T47D (cell line): ENCODE measurements at regions not wholly inside any gene's neighbourhood (a gene's known extent, or its start where the extent isn't known, plus 50 kb on each side); places are given as distances from the start of the nearest gene placed in this dataset.

Experiments used
- DNase-seq, 2 experiments: peaks; one replicate each; pipeline versions ENCODE4 v3.0.0 to v3.0.0-alpha.2; 2011 to 2012; ENCODE audit warnings: low read depth in 1 of 2, low spot score in 1 of 2
- JUND ChIP-seq: IDR thresholded peaks from 2 replicates; pipeline ENCODE4 v1.6.1; 2012; ENCODE audit warnings: low read depth
- in situ Hi-C: cut with HindIII; loops from 2 replicates; pipeline ENCODE4 v1.10.0; 2016; ENCODE audit warnings: low sequenced_read_pairs, low pct_unique_long_range_greater_than_20kb

DNA sequence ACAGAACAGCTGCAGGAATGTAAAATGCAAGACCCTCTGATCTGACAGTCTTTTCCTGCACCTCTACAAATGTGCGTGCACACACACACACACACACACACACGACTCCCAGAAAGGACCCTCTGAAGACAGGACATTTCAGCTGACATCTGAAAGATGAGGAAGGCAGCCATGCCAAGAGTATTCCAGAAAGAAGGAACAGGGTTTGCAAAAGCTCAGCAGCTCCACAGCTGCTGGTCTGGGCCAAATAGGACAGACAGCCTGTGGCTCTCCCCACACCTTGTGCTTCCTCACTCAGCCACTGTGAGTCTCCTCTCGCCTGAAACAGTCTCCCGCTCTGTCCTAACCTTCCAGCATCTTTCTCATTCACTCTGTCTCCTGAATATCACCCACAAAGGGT lies 189.0 kb downstream of the PALM2AKAP2 start:
- DNase-seq = peak; percentile 30 to 68
- in situ Hi-C loops = no loop called here
- no peak for TF ChIP-seq JUND

DNA sequence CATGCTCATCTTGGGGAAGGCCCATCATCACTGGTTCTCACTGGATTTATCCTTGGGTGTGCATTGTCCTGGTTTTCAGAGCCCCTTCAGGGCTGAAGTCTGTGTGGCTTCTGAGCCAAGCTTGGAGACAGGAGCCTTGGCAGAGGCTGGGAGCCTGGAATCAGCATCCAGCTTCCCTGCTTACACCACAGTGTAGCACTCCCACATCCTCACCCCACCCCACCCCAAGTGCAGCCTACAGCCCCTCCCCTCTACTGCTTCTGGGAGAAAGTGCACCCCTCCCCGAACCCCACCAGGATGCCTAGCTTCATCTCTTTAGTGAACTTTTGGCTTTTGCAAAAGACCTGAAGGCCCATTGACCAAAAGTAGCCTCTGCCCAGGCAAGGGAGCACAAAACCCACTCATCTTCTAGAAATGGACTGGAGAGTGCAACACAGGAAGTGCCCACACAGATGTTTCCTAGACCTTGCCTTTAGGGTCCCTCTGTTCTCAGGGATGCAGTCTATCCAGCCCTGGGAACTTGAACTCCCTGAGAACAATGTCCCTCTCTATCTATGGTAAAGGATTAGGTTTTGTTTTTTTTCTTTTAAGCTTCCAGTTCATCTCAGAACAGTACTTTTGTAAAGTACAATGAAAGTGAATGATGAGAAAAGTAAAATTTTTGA lies 189.7 kb downstream of the PALM2AKAP2 start:
- no peak for DNase-seq
- in situ Hi-C loops = no loop called here
- no peak for TF ChIP-seq JUND

DNA sequence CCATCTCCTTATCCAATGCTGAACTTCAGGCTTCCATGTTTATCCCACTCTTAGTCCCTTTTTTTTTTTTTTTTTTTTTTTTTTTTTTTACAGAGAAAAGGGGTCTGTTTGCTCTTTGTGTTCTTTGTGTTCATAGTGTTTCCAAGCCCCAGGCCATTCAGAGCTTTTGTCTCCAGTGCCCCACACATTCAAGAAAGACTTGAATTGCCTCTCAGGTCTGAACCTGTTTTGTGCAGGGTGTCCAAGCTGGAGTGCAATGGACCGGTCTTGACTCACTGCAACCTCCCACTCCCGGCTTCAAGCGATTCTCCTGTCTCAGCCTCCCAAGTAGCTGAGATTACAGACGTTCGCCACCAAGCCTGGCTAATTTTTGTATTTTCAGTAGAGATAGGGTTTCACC lies 191.2 kb downstream of the PALM2AKAP2 start:
- in situ Hi-C loops = no loop called here
- DNase-seq = peak in 1 of 2 experiments; percentile 34

DNA sequence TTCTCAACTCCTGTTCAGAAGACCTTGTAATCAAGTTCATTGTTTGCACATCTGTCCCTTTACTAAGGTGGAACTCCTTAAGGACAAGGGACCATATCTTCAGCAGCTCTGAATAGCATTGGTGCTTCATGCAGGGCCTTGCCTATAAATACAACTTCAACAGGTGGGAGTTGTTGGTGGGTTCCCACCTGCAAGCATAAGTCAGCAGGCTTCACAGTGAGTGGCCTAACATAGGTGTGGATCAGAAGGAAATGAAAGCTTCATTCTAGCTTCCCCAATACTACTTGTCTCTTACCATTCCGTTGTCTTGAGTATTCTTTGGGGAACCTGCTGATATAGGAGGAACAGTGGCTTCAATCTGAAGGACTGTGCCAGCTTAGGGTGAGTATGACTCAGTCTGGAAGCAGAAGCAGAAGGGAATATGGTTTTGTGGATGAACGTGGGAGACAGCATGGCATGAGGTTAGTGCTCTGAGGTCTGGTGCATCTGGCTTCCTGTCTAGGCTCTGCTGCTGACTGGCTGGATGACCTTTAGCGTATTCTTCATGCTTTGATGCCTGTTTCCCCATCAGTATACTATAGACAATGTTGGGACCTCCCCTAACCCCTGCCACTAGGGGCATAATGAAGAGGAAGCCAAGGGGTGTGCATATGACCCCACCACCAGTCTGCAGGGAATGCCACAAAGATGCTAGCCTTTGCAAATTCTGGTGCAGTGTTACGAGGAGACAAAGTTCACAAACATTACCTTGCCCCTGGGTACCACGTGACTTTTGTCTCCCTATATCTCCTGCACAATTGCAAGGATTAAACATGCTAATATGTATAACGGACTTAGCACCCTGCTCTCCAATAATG lies 192.3 kb downstream of the PALM2AKAP2 start:
- in situ Hi-C loops = no loop called here
- DNase-seq = no peak
- no peak for TF ChIP-seq JUND

More for the DNA sequence above, 191.2 kb downstream of the PALM2AKAP2 start:
- TF ChIP-seq JUND = no peak

DNA sequence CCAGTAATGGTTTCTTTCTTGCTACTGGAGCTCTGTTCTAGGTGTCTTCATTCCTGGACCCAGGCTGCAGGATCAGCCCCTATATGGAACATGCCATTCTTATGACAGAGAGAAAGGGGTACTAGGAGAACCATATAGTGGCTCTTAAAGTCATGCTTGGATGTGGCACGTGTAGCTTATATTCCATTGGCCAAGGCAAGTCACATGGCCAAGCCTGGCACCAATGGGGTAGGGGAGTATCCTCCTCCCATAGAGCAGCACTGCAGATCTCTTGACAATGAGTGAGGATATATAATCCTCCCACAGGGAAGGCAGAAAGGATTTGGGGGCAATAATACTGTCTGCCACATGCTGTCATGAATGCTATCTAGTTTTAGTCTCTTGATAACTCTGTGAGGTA lies 193.3 kb downstream of the PALM2AKAP2 start:
- in situ Hi-C loops = no loop called here
- DNase-seq = no peak
- TF ChIP-seq JUND = no peak

DNA sequence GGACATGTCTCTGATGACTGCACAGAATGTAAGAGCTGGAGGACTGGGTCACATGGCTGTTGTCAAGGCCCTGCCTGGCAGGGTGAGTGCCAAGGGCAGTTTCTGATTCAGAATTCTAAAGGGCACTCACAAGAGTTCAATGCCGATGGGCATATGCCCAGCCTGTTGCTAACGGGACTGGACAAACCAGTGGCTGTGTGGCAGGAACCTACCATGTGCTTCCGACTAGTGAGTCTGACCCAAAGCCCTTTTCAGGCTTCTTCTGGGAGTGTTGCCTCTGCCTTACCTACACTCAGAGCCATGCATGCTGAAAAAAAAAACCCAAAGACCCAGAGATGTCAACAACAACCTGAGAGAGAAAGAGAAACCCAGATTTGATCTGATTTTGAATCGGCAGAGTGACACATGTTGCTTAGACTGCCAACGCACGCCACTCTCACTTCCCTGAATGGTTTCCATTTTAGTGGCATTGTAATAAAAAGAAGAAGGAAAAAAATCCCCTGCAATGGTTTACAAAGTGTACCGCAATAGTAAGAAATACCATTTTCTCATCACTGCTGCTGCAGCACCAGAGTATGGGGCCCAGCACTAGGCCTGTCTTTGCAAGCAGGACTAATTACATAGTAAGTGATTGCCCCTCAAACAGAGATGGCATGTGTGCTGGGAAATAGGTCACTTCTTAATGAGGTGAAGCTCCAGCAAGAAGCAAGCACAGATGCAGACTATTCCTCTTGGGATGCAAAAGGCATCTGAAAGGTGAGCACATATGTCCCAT lies 194.3 kb downstream of the PALM2AKAP2 start:
- DNase-seq = no peak
- in situ Hi-C loops = no loop called here
- no peak for TF ChIP-seq JUND

DNA sequence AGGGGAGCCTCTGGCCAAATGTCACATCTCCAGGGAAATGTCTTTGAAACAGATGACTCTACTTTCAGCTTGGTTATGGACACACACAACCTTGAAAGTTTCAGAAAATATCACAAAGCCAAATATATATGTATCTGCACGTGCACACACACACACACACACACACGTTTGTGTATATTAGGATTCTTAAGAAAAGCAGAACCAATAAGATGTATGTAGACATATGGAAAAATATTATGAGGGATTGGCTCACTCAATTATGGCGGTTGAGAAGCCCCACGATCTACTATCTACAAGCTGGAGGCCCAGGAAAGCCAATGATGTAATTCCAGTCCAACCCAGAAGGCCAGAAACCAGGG lies 194.9 kb downstream of the PALM2AKAP2 start:
- no peak for DNase-seq
- no peak for TF ChIP-seq JUND
- in situ Hi-C loops = no loop called here

DNA sequence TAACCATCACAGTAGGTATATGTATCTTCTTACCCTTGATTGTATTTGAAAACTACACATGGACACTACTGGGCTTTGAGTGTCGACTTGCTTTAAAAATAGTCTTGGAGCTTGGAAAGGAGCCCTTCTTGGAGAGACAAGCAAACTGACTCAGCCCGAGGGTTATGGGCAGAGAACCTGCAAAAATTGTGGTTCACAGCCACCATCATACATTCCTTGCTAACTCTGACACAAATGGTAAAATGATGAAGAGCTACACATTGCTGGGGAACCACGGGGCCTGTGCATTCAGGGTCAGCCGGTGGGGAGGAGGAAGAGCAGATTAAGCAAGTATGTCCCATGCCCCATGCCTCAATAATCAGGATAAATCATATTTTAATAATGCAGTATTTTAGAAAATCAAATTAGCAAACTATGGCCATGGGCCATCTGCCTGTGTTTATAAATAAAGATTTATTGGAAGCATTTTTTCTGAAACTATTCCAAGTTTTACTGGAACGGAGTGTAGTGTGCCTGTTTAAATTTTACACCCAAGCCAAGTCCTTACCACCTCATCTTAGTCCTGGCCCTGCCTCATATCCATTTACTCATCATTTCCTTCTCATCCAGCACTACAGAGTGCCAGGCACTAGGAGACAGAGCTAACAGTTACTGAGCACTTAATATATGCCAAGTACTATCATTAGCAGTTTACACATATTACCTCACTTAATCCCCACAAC lies 195.7 kb downstream of the PALM2AKAP2 start:
- DNase-seq = no peak
- TF ChIP-seq JUND = no peak
- in situ Hi-C loops = no loop called here

DNA sequence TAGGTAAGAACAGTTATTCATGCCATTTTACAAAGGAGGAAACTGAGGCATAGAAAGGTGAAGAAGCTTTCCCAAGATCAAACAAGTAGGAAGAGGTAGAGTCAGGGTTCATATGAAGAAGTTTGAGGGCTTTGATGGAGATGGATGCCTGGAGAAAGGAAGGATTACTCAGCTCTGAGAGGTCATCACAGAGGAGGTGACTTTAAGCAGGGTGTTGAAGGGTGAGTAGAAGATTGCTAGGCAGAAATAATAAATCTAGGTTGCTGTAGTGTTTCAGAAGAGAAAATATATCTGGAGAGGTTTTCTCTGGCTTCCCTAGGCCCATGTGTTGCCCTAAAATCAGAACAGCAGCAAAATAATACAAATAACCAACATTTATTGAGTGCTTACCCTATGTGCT lies 196.3 kb downstream of the PALM2AKAP2 start:
- no peak for TF ChIP-seq JUND
- DNase-seq = no peak
- in situ Hi-C loops = no loop called here

DNA sequence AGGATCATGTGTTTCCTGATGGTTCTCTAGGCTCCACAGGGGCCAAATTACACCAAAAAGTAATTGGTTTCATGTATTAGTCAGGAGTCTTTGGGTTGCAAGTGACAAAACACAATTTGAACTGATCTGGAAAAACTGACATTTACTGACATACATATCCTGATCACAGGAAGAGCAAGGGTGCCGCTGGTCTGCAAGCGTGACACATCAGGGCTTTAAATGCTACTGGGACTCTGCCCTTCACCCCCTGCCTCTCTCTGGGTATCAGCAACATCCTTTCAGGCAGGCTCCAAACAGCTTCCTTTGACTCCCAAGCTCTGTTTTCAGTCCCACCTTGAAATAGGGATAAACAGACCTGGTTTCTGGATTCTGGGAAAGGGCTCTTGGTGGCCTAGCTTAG lies 197.5 kb downstream of the PALM2AKAP2 start:
- TF ChIP-seq JUND = no peak
- DNase-seq = no peak
- in situ Hi-C loops = no loop called here

DNA sequence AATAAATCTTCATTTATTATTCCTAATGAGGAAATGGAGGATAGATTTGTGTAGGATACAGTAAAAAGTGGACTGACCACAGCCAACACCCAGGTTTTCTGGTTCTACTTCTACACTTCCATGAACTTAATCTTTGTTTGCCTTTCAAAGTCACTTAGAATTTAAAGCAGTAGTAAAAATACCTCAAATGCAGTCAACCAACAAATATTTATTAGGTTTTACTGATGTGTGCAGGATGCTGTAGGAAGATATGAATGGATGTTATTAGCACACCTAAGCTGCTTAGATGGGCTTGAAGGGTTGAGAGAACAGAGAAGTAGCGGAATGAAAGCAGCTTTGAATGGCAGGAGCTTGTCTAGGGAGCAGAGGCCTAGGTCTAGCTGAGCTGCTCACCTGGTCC lies 201.1 kb downstream of the PALM2AKAP2 start:
- DNase-seq = no peak
- in situ Hi-C loops = no loop called here
- no peak for TF ChIP-seq JUND

DNA sequence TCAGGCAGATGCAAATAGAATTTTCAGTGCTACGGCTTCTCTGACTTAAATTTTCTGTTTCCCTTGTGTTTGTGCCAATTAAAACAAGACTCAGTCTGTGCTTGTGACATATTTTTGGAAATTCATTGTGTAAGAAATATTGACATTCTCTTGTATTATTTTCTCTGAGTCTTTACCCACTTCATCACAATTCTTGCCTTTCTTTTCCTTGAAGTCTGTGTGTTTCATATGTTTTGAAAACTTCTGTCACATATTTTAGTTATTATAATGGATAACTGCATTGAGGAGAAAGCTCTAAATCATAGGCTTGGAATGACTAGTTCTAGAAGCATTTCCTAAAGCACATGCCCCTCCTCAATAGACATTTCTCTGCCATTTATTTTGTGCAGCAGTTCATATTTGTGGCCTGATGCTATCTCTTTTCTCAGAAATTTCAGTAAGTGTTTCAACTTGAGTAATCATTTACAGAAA lies 206.6 kb downstream of the PALM2AKAP2 start:
- no peak for TF ChIP-seq JUND
- in situ Hi-C loops = no loop called here
- peak in 1 of 2 experiments; percentile 12 for DNase-seq

DNA sequence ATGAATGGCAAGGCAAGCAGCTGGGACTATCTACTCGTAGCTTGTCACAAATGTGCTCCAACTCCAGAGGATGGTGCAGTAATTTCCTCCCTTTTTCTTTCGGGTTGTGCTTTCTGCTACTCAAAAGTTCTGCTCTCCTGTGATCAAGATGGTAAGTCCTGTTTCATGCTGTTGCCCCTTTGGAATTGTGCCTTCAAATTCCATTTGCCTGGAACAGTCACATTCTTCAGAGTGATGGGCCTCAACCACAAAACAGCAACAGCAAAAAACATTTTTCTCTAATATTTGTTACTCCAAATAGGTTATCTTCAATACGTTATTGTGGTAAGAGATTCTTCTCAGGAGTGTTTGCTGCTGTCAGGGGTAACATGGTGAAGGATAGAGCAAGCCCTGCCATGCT lies 209.3 kb downstream of the PALM2AKAP2 start:
- in situ Hi-C loops = no loop called here
- TF ChIP-seq JUND = no peak
- DNase-seq = no peak
